ENCODE measurements at regions not wholly inside any gene's neighbourhood (a gene's known extent, or its start where the extent isn't known, plus 50 kb on each side); places are given as distances from the start of the nearest gene placed in this dataset.

GRCh38 chr2:147703171-147703570, 141.7 kb upstream of the ACVR2A start:
- no peak for TF ChIP-seq CTCF (conservative IDR thresholded peaks at IDR 0.05)
- no peak for TF ChIP-seq EZH2 (IDR thresholded peaks at IDR 0.05; ENCODE audit: low read depth)
